ENCODE measurements at regions not wholly inside any gene's neighbourhood (a gene's known extent, or its start where the extent isn't known, plus 50 kb on each side); places are given as distances from the start of the nearest gene placed in this dataset.
"Not testable (repeated sequence)": the region's sequence is repeated elsewhere in the genome, so short reads cannot be mapped to it uniquely, and the experiment has no call there.

DNA sequence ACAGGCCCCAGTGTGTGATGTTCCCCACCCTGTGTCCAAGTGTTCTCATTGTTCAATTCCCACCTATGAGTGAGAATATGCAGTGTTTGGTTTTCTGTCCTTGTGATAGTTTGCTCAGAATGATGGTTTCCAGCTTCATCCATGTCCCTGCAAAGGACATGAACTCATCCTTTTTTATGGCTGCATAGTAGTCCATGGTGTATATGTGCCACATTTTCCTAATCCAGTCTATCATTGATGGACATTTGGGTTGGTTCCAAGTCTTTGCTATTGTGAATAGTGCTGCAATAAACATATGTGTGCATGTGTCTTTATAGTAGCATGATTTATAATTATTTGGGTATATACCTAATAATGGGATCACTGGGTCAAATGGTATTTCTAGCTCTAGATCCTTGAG, 115.0 kb upstream of the TBX18 start:
- not testable (repeated sequence) for H3K27me3 Mint-ChIP-seq; H3K4me3 Mint-ChIP-seq; H3K9me3 Mint-ChIP-seq; H3K4me1 Mint-ChIP-seq (ENCODE audit: low read depth in 2 of 2); H3K36me3 Mint-ChIP-seq (ENCODE audit: insufficient read depth); H3K27ac Mint-ChIP-seq; ATAC-seq (replicated peaks); DNase-seq

DNA sequence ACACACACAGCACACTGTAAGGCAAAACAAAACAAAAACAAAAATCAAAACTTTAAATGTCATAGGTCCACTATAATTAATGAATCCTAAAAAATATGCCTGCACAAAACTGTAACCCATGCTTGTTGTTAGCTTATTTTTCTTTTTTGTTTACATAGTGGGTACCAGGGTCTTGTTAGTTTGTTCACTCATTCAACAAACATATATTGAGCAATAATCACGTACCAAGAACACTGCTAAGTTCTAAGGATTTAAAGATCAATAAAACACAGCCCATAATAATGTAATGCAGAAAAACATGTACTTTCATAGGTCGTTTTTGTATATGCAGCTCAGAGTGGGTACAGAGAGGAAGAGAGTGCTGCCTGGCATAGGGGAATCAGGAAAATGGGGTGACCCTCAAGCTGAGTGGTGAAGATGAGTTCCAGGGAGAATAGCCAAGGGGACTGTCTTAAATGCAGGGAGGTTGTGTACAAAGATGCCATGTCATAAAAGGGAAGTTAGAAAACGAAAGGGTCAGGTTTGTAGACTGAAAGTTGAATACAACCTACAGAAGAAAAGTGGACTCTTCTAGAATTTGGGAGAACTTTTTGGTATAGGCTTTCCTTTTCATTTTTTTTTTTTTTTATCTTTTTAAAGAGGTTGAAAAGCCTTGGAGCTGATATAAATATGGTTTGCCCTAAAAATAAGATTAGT, 113.3 kb upstream of the TBX18 start:
- no peaks in the 10 kb centered on the region for H3K27me3 Mint-ChIP-seq
- no peaks in the 10 kb centered on the region for H3K4me1 Mint-ChIP-seq (ENCODE audit: low read depth in 2 of 2)
- no peak overlapping the region for H3K27ac Mint-ChIP-seq
- DNase-seq (no peak), ATAC-seq (replicated peaks) (no peak)
- peaks cover 2% of the 10 kb centered on the region for H3K36me3 Mint-ChIP-seq (ENCODE audit: insufficient read depth)
- H3K4me3 Mint-ChIP-seq: no peak overlapping the region
- H3K9me3 Mint-ChIP-seq: peaks cover 0 to 2% of the 10 kb centered on the region in 2 donors

- H3K27me3 Mint-ChIP-seq: no peaks in the 10 kb centered on the region
- ATAC-seq (replicated peaks): no peak
- peaks cover 2% of the 10 kb centered on the region for H3K36me3 Mint-ChIP-seq (ENCODE audit: insufficient read depth)
- H3K27ac Mint-ChIP-seq: no peak overlapping the region
- peaks cover 2 to 4% of the 10 kb centered on the region in 2 donors for H3K9me3 Mint-ChIP-seq
- DNase-seq: no peak
- no peaks in the 10 kb centered on the region for H3K4me1 Mint-ChIP-seq (ENCODE audit: low read depth in 2 of 2)
- no peak overlapping the region for H3K4me3 Mint-ChIP-seq
Measured at GRCh38 chr6:84876723-84877514, 112.5 kb upstream of the TBX18 start.

- Mint-ChIP-seq H3K4me1 (ENCODE audit: low read depth in 2 of 2) (no peaks in the 10 kb centered on the region), H3K27me3 (no peaks in the 10 kb centered on the region), H3K9me3 (peaks cover 4 to 18% of the 10 kb centered on the region in 2 donors), H3K4me3 (no peak overlapping the region), H3K36me3 (ENCODE audit: insufficient read depth) (peaks cover 2% of the 10 kb centered on the region), H3K27ac (no peak overlapping the region)
- no peak for DNase-seq
- ATAC-seq (replicated peaks): no peak
Measured at GRCh38 chr6:84872996-84873723, 108.8 kb upstream of the TBX18 start.

DNA sequence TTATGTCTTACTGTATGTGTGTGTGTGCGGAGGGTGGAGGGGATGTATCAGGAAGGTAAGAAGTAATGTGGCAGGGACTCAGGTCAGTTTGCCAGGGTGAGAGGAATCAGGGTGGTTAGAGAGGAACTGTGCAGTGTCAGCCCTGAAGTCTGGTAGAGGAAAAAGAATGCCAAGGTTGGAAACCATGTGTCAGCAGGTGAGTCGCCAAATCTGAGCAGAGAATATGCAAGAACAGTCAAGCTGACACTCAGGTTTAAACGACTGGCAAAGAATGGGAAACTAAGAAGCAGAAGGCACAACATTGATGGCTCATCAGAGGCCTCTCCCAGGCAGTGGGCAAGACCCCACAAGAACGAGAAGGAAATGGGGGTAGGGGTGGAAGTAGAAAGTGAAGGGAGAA, 107.5 kb upstream of the TBX18 start:
- Mint-ChIP-seq H3K27me3 (no peaks in the 10 kb centered on the region), H3K4me3 (no peak overlapping the region), H3K4me1 (ENCODE audit: low read depth in 2 of 2) (no peaks in the 10 kb centered on the region), H3K9me3 (peaks cover 4 to 18% of the 10 kb centered on the region in 2 donors), H3K36me3 (ENCODE audit: insufficient read depth) (no peaks in the 10 kb centered on the region), H3K27ac (no peak overlapping the region)
- ATAC-seq (replicated peaks) (no peak), DNase-seq (no peak)

- DNase-seq: no peak
- Mint-ChIP-seq H3K4me3 (no peak overlapping the region), H3K9me3 (peaks cover 2 to 18% of the 10 kb centered on the region in 2 donors), H3K27ac (no peak overlapping the region), H3K36me3 (ENCODE audit: insufficient read depth) (no peaks in the 10 kb centered on the region), H3K4me1 (ENCODE audit: low read depth in 2 of 2) (no peaks in the 10 kb centered on the region), H3K27me3 (no peaks in the 10 kb centered on the region)
- ATAC-seq (replicated peaks): no peak
Measured at GRCh38 chr6:84870672-84871071, 106.3 kb upstream of the TBX18 start.

- H3K27me3 Mint-ChIP-seq: no peaks in the 10 kb centered on the region
- no peak for ATAC-seq (replicated peaks)
- H3K4me1 Mint-ChIP-seq (ENCODE audit: low read depth in 2 of 2): no peaks in the 10 kb centered on the region
- H3K36me3 Mint-ChIP-seq (ENCODE audit: insufficient read depth): no peaks in the 10 kb centered on the region
- no peak overlapping the region for H3K4me3 Mint-ChIP-seq
- no peak overlapping the region for H3K27ac Mint-ChIP-seq
- H3K9me3 Mint-ChIP-seq: peaks cover 2 to 18% of the 10 kb centered on the region in 2 donors
- DNase-seq: no peak
Measured at GRCh38 chr6:84868149-84868548, 103.8 kb upstream of the TBX18 start.

GRCh38 chr6:84867521-84867920, 103.1 kb upstream of the TBX18 start:
- Mint-ChIP-seq H3K36me3 (ENCODE audit: insufficient read depth) (no peaks in the 10 kb centered on the region), H3K27ac (no peak overlapping the region), H3K9me3 (peaks cover 2 to 18% of the 10 kb centered on the region in 2 donors), H3K4me3 (no peak overlapping the region), H3K27me3 (no peaks in the 10 kb centered on the region), H3K4me1 (ENCODE audit: low read depth in 2 of 2) (no peaks in the 10 kb centered on the region)
- DNase-seq (no peak), ATAC-seq (replicated peaks) (no peak)

- H3K4me3 Mint-ChIP-seq: no peak overlapping the region
- H3K27me3 Mint-ChIP-seq: no peaks in the 10 kb centered on the region
- H3K9me3 Mint-ChIP-seq: peaks cover 2 to 17% of the 10 kb centered on the region in 2 donors
- no peak for DNase-seq
- H3K36me3 Mint-ChIP-seq (ENCODE audit: insufficient read depth): no peaks in the 10 kb centered on the region
- H3K4me1 Mint-ChIP-seq (ENCODE audit: low read depth in 2 of 2): no peaks in the 10 kb centered on the region
- no peak for ATAC-seq (replicated peaks)
- no peak overlapping the region for H3K27ac Mint-ChIP-seq
Measured at GRCh38 chr6:84866715-84867114, 102.3 kb upstream of the TBX18 start.

GRCh38 chr6:84865372-84865771, 101.0 kb upstream of the TBX18 start:
- H3K9me3 Mint-ChIP-seq: peaks cover 8 to 19% of the 10 kb centered on the region in 2 donors
- not testable (repeated sequence) for H3K27me3 Mint-ChIP-seq; ATAC-seq (replicated peaks); H3K36me3 Mint-ChIP-seq (ENCODE audit: insufficient read depth); H3K4me3 Mint-ChIP-seq; H3K27ac Mint-ChIP-seq; DNase-seq; H3K4me1 Mint-ChIP-seq (ENCODE audit: low read depth in 2 of 2)

DNA sequence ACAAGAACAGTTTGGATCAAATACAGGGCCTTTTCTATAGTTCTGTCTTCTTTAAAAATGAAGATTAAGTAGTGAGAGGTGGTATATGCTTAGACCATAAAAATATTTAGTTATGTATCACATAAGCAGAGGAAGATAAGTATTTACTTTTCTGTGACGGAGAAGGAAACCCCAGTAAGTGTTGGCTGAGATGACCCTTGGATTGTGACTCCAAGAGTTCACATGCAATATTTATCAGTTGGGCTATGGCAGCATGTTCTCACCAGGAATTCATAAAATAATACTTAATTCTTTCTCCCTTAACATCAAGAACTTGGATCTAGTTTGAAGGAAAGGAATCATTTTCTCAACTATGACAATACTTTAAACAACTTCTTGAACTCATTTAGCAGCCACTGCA, 98.4 kb upstream of the TBX18 start:
- Mint-ChIP-seq H3K4me1 (ENCODE audit: low read depth in 2 of 2) (no peaks in the 10 kb centered on the region), H3K4me3 (no peak overlapping the region), H3K27me3 (no peaks in the 10 kb centered on the region), H3K27ac (no peak overlapping the region), H3K36me3 (ENCODE audit: insufficient read depth) (no peaks in the 10 kb centered on the region), H3K9me3 (peaks cover 6 to 10% of the 10 kb centered on the region in 2 donors)
- DNase-seq (no peak), ATAC-seq (replicated peaks) (no peak)

- DNase-seq: no peak
- H3K36me3 Mint-ChIP-seq (ENCODE audit: insufficient read depth): no peaks in the 10 kb centered on the region
Measured at GRCh38 chr6:84860920-84861319, 96.5 kb upstream of the TBX18 start.

GRCh38 chr6:84860509-84860908, 96.1 kb upstream of the TBX18 start:
- Mint-ChIP-seq H3K4me1 (ENCODE audit: low read depth in 2 of 2) (no peaks in the 10 kb centered on the region), H3K36me3 (ENCODE audit: insufficient read depth) (no peaks in the 10 kb centered on the region), H3K27ac (no peak overlapping the region), H3K27me3 (no peaks in the 10 kb centered on the region), H3K4me3 (no peak overlapping the region), H3K9me3 (peaks cover 6 to 19% of the 10 kb centered on the region in 2 donors)
- ATAC-seq (replicated peaks): no peak
- DNase-seq: no peak

More at GRCh38 chr6:84860920-84861319, 96.5 kb upstream of the TBX18 start:
- no peaks in the 10 kb centered on the region for H3K27me3 Mint-ChIP-seq
- H3K4me1 Mint-ChIP-seq (ENCODE audit: low read depth in 2 of 2): no peaks in the 10 kb centered on the region
- ATAC-seq (replicated peaks): no peak
- H3K27ac Mint-ChIP-seq: no peak overlapping the region
- H3K4me3 Mint-ChIP-seq: no peak overlapping the region
- peaks cover 6 to 18% of the 10 kb centered on the region in 2 donors for H3K9me3 Mint-ChIP-seq
